T47D (cell line): ENCODE measurements at regions not wholly inside any gene's neighbourhood (a gene's known extent, or its start where the extent isn't known, plus 50 kb on each side); places are given as distances from the start of the nearest gene placed in this dataset.
"Not testable (repeated sequence)": the region's sequence is repeated elsewhere in the genome, so short reads cannot be mapped to it uniquely, and the experiment has no call there.

ENCODE experiments used
- DNase-seq, 2 experiments: peaks; one replicate each; pipeline versions ENCODE4 v3.0.0 to v3.0.0-alpha.2; 2011 to 2012; ENCODE audit warnings: low read depth in 1 of 2, low spot score in 1 of 2
- JUND ChIP-seq: IDR thresholded peaks from 2 replicates; pipeline ENCODE4 v1.6.1; 2012; ENCODE audit warnings: low read depth
- in situ Hi-C: cut with HindIII; loops from 2 replicates; pipeline ENCODE4 v1.10.0; 2016; ENCODE audit warnings: low sequenced_read_pairs, low pct_unique_long_range_greater_than_20kb

GRCh38 chr16:64094181-64094965 lies 1027.5 kb downstream of the CDH11 start:
- no peak for DNase-seq
- in situ Hi-C loops: no loop called here
- TF ChIP-seq JUND: no peak

GRCh38 chr16:64092271-64092670 lies 1029.6 kb downstream of the CDH11 start:
- TF ChIP-seq JUND: no peak
- DNase-seq: no peak
- in situ Hi-C loops: no loop called here

DNA sequence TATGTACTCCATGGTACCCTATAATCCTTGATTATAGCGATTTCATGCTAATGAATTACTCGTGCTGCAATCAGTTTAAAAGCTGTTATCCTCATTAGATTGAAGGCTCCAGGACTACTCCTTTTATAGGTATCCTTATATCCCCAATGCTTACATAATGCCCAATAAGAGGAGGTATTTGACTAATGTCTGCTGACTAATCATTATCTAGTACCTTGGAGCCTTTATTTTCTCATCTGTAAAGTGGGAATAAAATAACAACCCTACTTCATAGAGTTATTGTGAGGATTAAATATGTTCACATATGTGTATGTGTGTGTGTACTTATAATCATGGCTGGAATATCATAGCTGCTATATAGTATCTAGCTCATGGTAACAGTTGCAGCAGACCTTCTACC lies 1031.5 kb downstream of the CDH11 start:
- in situ Hi-C loops: no loop called here
- no peak for DNase-seq
- no peak for TF ChIP-seq JUND

DNA sequence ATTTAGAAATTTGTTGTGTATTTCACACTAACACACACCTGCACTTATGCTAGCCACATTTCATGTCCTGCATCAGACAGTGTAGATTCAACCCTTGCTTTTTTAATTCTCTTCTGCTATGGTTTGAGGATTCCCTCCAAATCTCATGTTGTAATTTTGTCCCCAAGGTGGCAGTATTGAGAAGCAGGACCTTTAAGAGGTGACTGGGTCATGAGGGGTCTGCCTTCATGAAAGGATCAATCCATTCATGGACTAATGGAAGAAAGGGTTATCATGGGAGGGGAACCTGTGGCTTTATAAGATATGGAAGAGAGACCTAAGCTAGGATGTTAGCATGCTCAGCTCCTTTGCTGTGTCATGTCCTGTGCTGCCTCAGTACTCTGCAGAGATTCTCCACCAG lies 1032.2 kb downstream of the CDH11 start:
- DNase-seq: no peak
- in situ Hi-C loops: no loop called here
- TF ChIP-seq JUND: no peak

DNA sequence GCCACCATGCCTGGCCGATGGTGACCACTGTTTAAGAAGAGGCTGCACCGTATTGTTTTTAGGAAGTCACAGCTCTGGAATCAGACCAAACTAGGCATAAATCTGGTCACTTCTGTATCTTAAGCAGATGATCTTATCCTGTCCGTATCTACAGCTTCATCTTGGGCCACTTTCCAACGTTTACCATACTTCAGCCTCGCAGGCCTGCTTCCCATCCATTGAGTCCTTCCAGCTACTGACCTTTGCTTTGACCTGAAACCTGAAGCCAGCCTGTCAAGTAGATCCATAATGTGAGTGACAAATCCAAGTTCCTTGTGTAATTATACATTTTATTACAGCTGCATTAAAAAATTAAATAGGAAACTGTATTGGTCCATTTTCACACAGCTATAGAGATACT lies 1033.0 kb downstream of the CDH11 start:
- DNase-seq: no peak
- in situ Hi-C loops: no loop called here
- no peak for TF ChIP-seq JUND

DNA sequence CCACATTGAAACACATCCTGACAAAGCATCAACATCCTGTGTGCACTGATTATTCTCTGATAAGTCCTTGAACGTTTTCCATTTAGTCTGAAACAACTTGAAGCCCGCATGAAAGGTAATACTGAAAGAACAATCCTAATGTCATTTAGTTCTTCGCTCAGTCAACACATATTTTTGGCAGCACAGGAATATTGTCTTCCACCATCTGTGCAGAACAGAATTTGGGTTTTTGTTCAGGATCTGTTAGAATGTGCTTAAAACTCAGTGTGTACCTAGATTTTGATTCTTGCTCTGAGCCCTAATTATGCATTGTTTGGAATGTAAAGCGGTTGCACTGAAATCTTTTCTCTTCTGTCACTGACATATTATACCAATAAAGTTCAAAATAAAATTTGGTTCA lies 1036.6 kb downstream of the CDH11 start:
- TF ChIP-seq JUND: no peak
- in situ Hi-C loops: no loop called here
- no peak for DNase-seq

DNA sequence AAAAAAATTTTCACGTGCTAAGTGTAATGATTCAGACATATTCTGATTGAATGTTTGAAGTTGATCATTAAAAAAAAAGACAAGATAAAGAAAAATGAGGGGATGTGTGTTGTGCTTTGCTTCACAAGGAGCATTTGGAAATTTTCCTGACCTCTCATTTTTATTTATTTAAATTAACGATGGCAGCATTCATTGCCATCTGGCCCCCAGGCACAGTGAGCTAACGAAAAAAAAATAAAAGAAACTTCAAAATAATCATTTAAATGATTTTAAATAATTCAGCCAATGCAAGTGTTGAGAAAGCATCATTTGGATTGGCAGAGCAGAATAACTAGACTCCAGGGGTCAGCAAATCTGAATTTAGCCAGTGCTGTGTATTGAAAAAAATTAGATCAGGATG lies 1037.2 kb downstream of the CDH11 start:
- DNase-seq: no peak
- in situ Hi-C loops: no loop called here
- no peak for TF ChIP-seq JUND

DNA sequence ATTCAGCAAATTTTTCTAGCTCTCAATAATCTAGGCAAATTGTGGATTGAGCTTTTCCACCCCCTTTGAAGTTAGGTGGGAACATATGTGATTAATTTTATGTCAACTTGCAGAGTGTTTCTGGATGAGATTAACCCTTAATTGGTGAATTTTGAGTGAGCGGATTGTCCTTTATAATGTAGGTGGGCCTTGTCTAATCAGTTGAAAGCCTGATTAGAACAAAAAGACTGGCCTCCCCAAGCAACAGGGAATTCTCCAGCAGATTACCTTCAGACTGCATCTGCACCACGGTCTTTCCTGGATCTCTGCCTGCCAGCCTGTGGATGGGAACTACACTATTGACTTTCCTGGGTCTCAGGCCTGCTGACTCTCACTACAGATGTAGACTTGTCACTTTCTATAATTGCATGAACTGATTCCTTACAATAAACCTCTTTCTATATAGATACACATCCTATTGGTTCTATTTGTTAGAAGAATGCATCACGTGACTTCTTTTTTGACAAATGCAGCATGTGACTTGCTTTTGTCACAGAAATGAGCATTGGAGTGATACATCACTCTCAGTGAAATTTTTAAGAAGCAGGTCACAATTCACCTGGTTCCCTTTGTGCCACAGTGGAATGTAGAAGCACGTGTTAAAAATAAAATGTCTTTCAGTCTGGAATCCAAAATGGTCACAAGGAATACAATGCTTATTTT lies 1038.3 kb downstream of the CDH11 start:
- in situ Hi-C loops: no loop called here
- TF ChIP-seq JUND: no peak
- no peak for DNase-seq

DNA sequence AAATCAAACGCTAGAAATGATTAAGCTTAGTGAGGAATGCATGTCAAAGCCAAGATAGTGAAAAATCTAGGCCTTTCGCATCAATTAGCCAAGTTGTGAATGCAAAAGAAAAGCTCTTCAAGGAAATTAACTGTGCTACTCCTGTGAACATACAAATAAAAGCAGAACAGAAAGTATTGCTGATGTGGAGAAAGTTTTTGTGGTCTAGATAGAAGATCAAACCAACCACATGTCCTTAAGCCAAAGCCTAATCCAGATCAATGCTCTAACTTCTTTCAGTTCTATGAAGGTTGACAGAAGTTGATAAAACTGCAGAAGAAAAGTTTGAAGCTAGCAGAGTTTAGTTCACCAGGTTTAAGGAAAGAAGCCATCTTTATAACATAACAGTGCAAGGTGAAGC lies 1044.6 kb downstream of the CDH11 start:
- in situ Hi-C loops: no loop called here
- TF ChIP-seq JUND: no peak
- DNase-seq: no peak

DNA sequence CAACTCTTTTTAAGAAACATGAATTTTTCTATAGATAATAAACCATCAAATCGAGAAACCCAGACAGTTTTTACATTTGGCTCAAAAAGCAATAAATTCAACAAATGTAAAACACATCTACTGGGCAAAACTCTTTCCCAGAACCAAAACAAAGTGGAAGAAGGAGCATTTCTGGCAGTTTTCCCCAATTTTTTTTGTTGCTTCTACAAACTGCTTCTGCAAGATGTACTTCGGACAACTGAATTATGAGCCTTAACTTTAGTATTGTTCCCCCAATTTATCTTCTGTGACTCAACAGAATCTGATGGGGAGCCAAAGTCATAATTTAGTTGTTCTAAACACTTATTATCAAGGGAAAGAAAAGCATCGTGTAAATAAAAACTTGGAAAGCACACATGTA lies 1047.2 kb downstream of the CDH11 start:
- DNase-seq: no peak
- in situ Hi-C loops: no loop called here
- no peak for TF ChIP-seq JUND

DNA sequence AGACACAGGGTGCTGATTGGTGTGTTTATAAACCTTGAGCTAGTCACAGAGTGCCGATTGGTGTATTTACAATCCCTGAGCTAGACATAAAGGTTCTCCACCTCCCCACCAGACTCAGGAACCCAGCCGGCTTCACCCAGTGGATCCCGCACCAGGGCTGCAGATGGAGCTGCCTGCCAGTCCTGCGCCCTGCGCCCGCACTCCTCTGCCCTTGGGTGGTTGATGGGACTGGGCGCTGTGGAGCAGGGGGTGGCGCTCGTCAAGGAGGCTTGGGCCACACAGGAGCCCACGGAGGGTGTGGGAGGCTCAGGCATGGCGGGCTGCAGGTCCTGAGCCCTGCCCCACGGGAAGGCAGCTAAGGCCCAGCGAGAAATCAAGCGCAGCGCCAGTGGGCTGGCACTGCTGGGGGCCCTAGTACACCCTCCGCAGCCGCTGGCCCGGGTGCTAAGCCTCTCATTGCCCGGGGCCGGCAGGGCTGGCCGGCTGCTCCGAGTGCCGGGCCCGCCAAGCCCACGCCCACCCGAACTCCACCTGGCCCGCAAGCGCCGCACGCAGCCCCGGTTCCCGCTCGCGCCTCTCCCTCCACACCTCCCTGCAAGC lies 1049.6 kb downstream of the CDH11 start:
- DNase-seq, in situ Hi-C loops: not testable (repeated sequence)

DNA sequence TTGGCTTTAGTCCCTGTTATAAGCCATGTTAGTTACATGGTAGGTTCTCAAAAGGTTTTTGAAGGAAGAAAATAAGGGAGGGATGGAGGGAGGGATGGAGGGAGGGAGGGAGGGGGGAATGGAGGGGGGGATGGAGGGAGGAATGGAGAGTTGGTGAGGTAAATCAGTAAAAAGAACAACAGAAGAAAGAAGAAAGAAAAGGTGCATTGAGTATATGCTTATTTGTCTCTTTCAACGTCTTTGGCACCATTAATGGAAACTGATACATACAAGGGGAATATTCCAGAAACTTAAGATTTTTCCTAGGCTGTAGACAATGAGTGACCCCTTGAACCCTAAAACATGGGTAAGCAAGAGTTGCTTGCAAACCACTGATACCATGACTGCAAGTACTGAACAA lies 1056.3 kb downstream of the CDH11 start:
- TF ChIP-seq JUND: no peak
- no peak for DNase-seq
- in situ Hi-C loops: no loop called here

DNA sequence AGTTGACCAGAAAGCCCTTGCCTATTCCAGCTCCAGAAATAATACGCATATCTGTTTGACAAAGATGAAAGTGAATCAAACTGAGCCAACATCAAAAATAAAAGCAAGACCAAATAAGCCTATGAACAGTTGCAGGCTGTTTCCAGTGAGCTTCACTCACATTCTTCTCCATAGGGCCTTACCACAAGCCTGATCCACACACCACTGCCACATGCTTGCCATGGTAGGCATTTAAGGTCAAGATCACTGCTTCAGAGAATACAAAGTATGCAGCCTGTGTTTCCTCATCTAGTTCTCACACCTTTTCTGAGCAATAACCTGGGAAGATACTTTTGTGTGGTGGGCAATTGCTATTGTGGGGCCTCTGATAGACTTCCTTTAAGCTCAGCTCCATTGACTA lies 1060.2 kb downstream of the CDH11 start:
- TF ChIP-seq JUND: no peak
- DNase-seq: no peak

More for the DNA sequence above, 1060.2 kb downstream of the CDH11 start:
- in situ Hi-C loops: no loop called here
